ENCODE measurements at regions not wholly inside any gene's neighbourhood (a gene's known extent, or its start where the extent isn't known, plus 50 kb on each side); places are given as distances from the start of the nearest gene placed in this dataset.

DNA sequence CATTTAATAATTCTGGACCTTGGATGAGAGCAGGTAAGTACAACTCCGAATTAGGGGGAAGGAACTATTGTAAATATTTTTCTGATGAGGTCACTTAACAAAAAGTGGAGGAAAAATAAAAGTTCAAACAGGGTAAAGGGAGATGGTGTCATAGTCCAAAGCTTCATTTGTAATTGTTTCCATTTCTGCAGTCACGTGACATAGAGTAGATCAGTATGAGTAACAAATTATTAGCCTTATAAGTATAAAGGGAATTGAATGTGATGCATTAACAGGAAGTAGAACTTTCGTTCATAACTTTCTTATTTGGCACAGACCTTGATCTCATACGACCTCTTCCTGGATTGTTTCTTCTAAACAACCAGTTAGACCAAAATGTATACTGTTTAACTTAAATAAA lies 347.2 kb upstream of the TPK1 start:
- no peaks in the 10 kb centered on the region for H3K4me1 ChIP-seq (ENCODE audit: control insufficient read depth, extremely low read depth, insufficient read depth, low read length)
- H3K36me3 ChIP-seq (ENCODE audit: control insufficient read depth in 2 of 2, extremely low read depth in 1 of 2, insufficient read depth in 2 of 2, low read length in 2 of 2): no peaks in the 10 kb centered on the region
- H3K9ac ChIP-seq (replicated peaks; ENCODE audit: extremely low read depth, insufficient read depth, low read length): no peak overlapping the region
- no peaks in the 10 kb centered on the region for H4K20me1 ChIP-seq (replicated peaks; ENCODE audit: control insufficient read depth, extremely low read depth, insufficient read depth, low read length)
- no peak overlapping the region for H3K27ac ChIP-seq (ENCODE audit: insufficient read depth, low read depth, low read length)
- no peak for FAIRE-seq
- no TSS peak for BruUV-seq (replicated peaks)
- no peak for TF ChIP-seq MAX (IDR thresholded peaks at IDR 0.05; ENCODE audit: insufficient read depth, insufficient read length)
- TF ChIP-seq JUN (IDR thresholded peaks at IDR 0.05; ENCODE audit: borderline replicate concordance, insufficient read depth, insufficient read length, low read depth): no peak
- no peak for TF ChIP-seq EZH2 (IDR thresholded peaks at IDR 0.05; ENCODE audit: borderline replicate concordance, low read depth, low read length, severe bottlenecking)
- no peak for TF ChIP-seq FOS (IDR thresholded peaks at IDR 0.05; ENCODE audit: borderline replicate concordance, insufficient read depth, low read length)
- TF ChIP-seq POLR2AphosphoS5 (IDR thresholded peaks at IDR 0.05; ENCODE audit: insufficient read depth, low read depth, low read length): no peak
- TF ChIP-seq, protein P1, sequence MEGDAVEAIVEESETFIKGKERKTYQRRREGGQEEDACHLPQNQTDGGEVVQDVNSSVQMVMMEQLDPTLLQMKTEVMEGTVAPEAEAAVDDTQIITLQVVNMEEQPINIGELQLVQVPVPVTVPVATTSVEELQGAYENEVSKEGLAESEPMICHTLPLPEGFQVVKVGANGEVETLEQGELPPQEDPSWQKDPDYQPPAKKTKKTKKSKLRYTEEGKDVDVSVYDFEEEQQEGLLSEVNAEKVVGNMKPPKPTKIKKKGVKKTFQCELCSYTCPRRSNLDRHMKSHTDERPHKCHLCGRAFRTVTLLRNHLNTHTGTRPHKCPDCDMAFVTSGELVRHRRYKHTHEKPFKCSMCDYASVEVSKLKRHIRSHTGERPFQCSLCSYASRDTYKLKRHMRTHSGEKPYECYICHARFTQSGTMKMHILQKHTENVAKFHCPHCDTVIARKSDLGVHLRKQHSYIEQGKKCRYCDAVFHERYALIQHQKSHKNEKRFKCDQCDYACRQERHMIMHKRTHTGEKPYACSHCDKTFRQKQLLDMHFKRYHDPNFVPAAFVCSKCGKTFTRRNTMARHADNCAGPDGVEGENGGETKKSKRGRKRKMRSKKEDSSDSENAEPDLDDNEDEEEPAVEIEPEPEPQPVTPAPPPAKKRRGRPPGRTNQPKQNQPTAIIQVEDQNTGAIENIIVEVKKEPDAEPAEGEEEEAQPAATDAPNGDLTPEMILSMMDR (IDR thresholded peaks at IDR 0.05; ENCODE audit: extremely low read depth in 1 of 2, insufficient read depth in 1 of 2, low read depth in 1 of 2, low read length in 2 of 2): no peak
- no peak for TF ChIP-seq MYC (IDR thresholded peaks at IDR 0.05; ENCODE audit: low read depth, low read length)
- TF ChIP-seq POLR2A (IDR thresholded peaks at IDR 0.05; ENCODE audit: low read depth, low read length): no peak
- TF ChIP-seq GATA2 (IDR thresholded peaks at IDR 0.05; ENCODE audit: insufficient read depth, insufficient read length, low read depth, low read length): no peak
- no peak overlapping the region for H3K4me3 ChIP-seq (replicated peaks in 1 of 3; ENCODE audit: insufficient read depth in 1 of 3, low read depth in 1 of 3, low read length in 3 of 3)
- H3K9me1 ChIP-seq (replicated peaks; ENCODE audit: control insufficient read depth, extremely low read depth, insufficient read depth, low read length): no peaks in the 10 kb centered on the region
- no peak for DNase-seq (ENCODE audit: low read depth, low spot score)
- no peak overlapping the region for H2AFZ ChIP-seq (ENCODE audit: low read depth, low read length)
- POLR2A ChIA-PET: no interaction called here
- dilution Hi-C loops (cut with MboI; ENCODE audit: extremely low pct_ligation_motif_present, low sequenced_read_pairs): no loop called here
- H3K9me3 ChIP-seq (replicated peaks; ENCODE audit: control insufficient read depth, insufficient read depth, low read length): peaks cover 2% of the 10 kb centered on the region
- intact Hi-C loops (cut with micrococcal nuclease): no loop called here
- no peaks in the 10 kb centered on the region for H3K79me2 ChIP-seq (ENCODE audit: control insufficient read depth, insufficient read depth, low read length)
- H3K27me3 ChIP-seq (ENCODE audit: control insufficient read depth in 2 of 2, insufficient read depth in 2 of 2, low read length in 2 of 2): no peaks in the 10 kb centered on the region
- H3K4me2 ChIP-seq (ENCODE audit: insufficient read depth, low read length): no peak overlapping the region
- CTCF ChIA-PET: interaction anchor here (0.6 kb wide), 1 partner anchor 11 kb away, joined by 3 read pairs; no protein-coding TSS in a partner anchor

Measured in endothelial cell of umbilical vein (primary cell).